GM12873 (cell line): ENCODE measurements at regions not wholly inside any gene's neighbourhood (a gene's known extent, or its start where the extent isn't known, plus 50 kb on each side); places are given as distances from the start of the nearest gene placed in this dataset.

Experiments used
- CTCF ChIP-seq: IDR thresholded peaks from 2 replicates; pipeline ENCODE4 v1.5.1; 2012; ENCODE audit warnings: low read depth, mild to moderate bottlenecking, moderate library complexity, low read length, control low read depth; ENCODE audit not compliant: insufficient read depth; ENCODE audit errors: missing control alignments

- TF ChIP-seq CTCF: no peak
Observed at GRCh38 chr14:59098377-59098776, 90.1 kb upstream of the DAAM1 start.

- no peak for TF ChIP-seq CTCF
Observed at GRCh38 chr14:59100205-59100604, 88.3 kb upstream of the DAAM1 start.

GRCh38 chr14:59101476-59101875 is 87.0 kb upstream of the DAAM1 start:
- no peak for TF ChIP-seq CTCF

GRCh38 chr14:59103396-59103795 is 85.1 kb upstream of the DAAM1 start:
- TF ChIP-seq CTCF: no peak

GRCh38 chr14:59107819-59108218 is 80.6 kb upstream of the DAAM1 start:
- TF ChIP-seq CTCF: no peak

GRCh38 chr14:59116984-59117415 is 71.5 kb upstream of the DAAM1 start:
- no peak for TF ChIP-seq CTCF

GRCh38 chr14:59117754-59118528 is 70.5 kb upstream of the DAAM1 start:
- no peak for TF ChIP-seq CTCF

- TF ChIP-seq CTCF: no peak
Observed at GRCh38 chr14:59120921-59121320, 67.5 kb upstream of the DAAM1 start.
